Panc1 (cell line): ENCODE measurements at regions not wholly inside any gene's neighbourhood (a gene's known extent, or its start where the extent isn't known, plus 50 kb on each side); places are given as distances from the start of the nearest gene placed in this dataset.

Experiments used
- ATAC-seq: fragments of 200-7000 bp; cut with Tn5 transposase; 2 replicates; pipeline ENCODE4 v1.9.1; 2020; ENCODE audit warnings: mild to moderate bottlenecking, moderate library complexity
- BruUV-seq: library from RNA; stranded (reverse); fragments of 400-500 nt; replicated peaks from 2 replicates; lab custom pipeline; 2021; lab: Mats Ljungman, UMichigan
- CTCF ChIA-PET: fragments of 300-600 bp; sonication (Branson Sonifier 250); formaldehyde crosslinking; loops from one replicate; lab custom pipeline; 2022; ENCODE audit warnings: antibody characterized with exemption; lab: Charles Lee
- POLR2A ChIA-PET: fragments of 300-600 bp; sonication (Branson Sonifier 250); formaldehyde crosslinking; loops from one replicate; lab custom pipeline; 2022; ENCODE audit warnings: antibody characterized with exemption; lab: Charles Lee
- DNase-seq: peaks from one replicate; pipeline ENCODE4 v3.0.0-alpha.2; 2010; ENCODE audit warnings: low read depth, low spot score
- H3K27ac ChIP-seq: 2 replicates; pipeline ENCODE4 v1.5.1; 2011; ENCODE audit warnings: mild to moderate bottlenecking, low read length, inconsistent platforms
- H3K27me3 ChIP-seq: fragments of 200-500 bp; sonication (Bioruptor generic); 2 replicates; pipeline ENCODE4 v1.6.0; 2014; ENCODE audit warnings: low read length, inconsistent platforms; ENCODE audit not compliant: control insufficient read depth, insufficient read depth
- H3K36me3 ChIP-seq: fragments of 200-500 bp; sonication (Bioruptor generic); 2 replicates; pipeline ENCODE4 v1.5.1; 2014; ENCODE audit warnings: inconsistent platforms, mild to moderate bottlenecking, low read length, moderate library complexity; ENCODE audit not compliant: control insufficient read depth, insufficient read depth
- H3K4me1 ChIP-seq: 2 replicates; pipeline ENCODE4 v1.5.1; 2011; ENCODE audit warnings: inconsistent platforms, mild to moderate bottlenecking, low read length, moderate library complexity; ENCODE audit not compliant: control insufficient read depth, insufficient read depth
- H3K4me3 ChIP-seq, 2 experiments: 2 replicates each; pipeline ENCODE4 v1.5.1; 2011 to 2012; ENCODE audit warnings: low read depth in 2 of 2, low read length in 2 of 2, mild to moderate bottlenecking in 2 of 2, inconsistent platforms in 1 of 2, moderate library complexity in 1 of 2
- H3K9me3 ChIP-seq: fragments of 200-500 bp; sonication (Bioruptor generic); 2 replicates; pipeline ENCODE4 v1.5.1; 2014; ENCODE audit warnings: low read depth, mild to moderate bottlenecking, inconsistent platforms, low read length, moderate library complexity; ENCODE audit not compliant: control insufficient read depth, insufficient read depth
- CTCF ChIP-seq: fragments of 450-650 bp; IDR thresholded peaks from 2 replicates; pipeline ENCODE4 v1.5.1; 2017; ENCODE audit warnings: mild to moderate bottlenecking
- POLR2AphosphoS5 ChIP-seq: IDR thresholded peaks from 2 replicates; pipeline ENCODE4 v1.6.1; 2012; ENCODE audit warnings: mild to moderate bottlenecking, low read depth, low read length, moderate library complexity
- SIN3A ChIP-seq: IDR thresholded peaks from 2 replicates; pipeline ENCODE4 v1.6.1; 2012; ENCODE audit warnings: low read depth, mild to moderate bottlenecking, low read length, moderate library complexity, borderline replicate concordance; ENCODE audit not compliant: insufficient read depth
- TCF7L2 ChIP-seq: IDR thresholded peaks from 2 replicates; pipeline ENCODE4 v1.6.1; 2011; ENCODE audit warnings: mild to moderate bottlenecking, low read depth, low read length, inconsistent platforms
- in situ Hi-C: cut with HindIII; loops from 2 replicates; pipeline ENCODE4 v1.10.0; 2016; ENCODE audit warnings: low sequenced_read_pairs, low pct_unique_long_range_greater_than_20kb
- intact Hi-C: fragments of 100-400 bp; cut with micrococcal nuclease; formaldehyde crosslinking; loops from one replicate; pipeline ENCODE4 v1.10.0; 2022; ENCODE audit not compliant: unreplicated experiment
- TF ChIP-seq, protein P1 (sequence below), 2 experiments: IDR thresholded peaks; 2 replicates each; pipeline ENCODE4 v1.6.1; 2011 to 2012; ENCODE audit warnings: low read depth in 2 of 2, control low read depth in 1 of 2, low read length in 1 of 2, mild to moderate bottlenecking in 1 of 2, moderate library complexity in 1 of 2; ENCODE audit not compliant: insufficient read depth in 1 of 2

DNA sequence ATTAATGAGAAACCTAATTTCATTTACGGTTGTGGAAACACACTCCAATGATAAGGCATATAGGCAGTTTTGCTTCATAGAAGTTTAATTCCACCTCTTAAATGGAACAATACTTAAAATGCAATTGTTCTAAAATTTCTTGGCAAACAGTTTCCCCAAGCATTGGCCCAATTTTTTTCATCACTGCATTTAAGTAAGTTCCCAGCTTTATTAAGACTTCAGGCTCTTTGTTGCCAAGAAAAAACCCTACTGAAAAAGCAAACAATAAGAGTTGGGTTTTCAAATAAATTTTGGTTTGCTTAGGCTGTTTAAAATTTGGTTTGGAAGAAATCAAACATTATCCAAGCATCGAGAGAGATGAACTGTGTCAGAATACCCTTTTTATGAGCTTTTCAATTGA is 690.9 kb upstream of the NRSN1 start:
- in situ Hi-C loops = no loop called here
- no peak for DNase-seq
- ATAC-seq = no peak
- CTCF ChIA-PET = interaction anchor here (0.6 kb wide), 1 partner anchor 251 kb away, joined by 10 read pairs; no protein-coding TSS in a partner anchor
- Histone ChIP-seq H3K4me3 (no peak overlapping the region), H3K9me3 (no peaks in the 10 kb centered on the region), H3K27ac (no peak overlapping the region), H3K27me3 (no peaks in the 10 kb centered on the region), H3K4me1 (no peaks in the 10 kb centered on the region), H3K36me3 (no peaks in the 10 kb centered on the region)
- POLR2A ChIA-PET = no interaction called here
- BruUV-seq = no TSS peak
- no peak for TF ChIP-seq POLR2AphosphoS5
- intact Hi-C loops = no loop called here

DNA sequence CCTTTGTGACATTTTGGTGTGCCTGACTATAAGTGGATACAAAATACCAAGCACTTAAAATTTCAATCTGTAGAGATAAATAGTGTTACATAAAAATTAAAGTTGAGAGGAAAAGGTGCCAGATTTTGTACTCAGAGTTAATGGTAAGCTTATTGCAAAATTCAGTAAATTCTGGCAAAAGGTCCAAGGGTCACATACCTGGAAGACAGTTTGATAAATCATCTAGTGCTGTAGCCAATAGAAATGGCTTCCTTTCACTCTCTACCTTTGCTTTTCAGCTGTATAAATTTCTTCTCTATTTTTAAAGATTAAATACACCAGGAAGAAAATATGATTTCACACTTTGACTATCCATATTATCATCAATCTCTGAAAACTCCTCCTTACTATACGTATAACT is 690.2 kb upstream of the NRSN1 start:
- no peaks in the 10 kb centered on the region for H3K9me3 ChIP-seq
- no peaks in the 10 kb centered on the region for H3K4me1 ChIP-seq
- CTCF ChIA-PET = no interaction called here
- intact Hi-C loops (no loop called here), in situ Hi-C loops (no loop called here)
- no peak overlapping the region for H3K27ac ChIP-seq
- no TSS peak for BruUV-seq
- no peak overlapping the region for H3K4me3 ChIP-seq
- no peak for TF ChIP-seq TCF7L2
- TF ChIP-seq SIN3A = no peak
- no peak for TF ChIP-seq POLR2AphosphoS5
- no peak for TF ChIP-seq CTCF
- POLR2A ChIA-PET = no interaction called here
- H3K36me3 ChIP-seq = no peaks in the 10 kb centered on the region
- H3K27me3 ChIP-seq = no peaks in the 10 kb centered on the region
- ATAC-seq (no peak), DNase-seq (no peak)

- Histone ChIP-seq H3K27ac (no peak overlapping the region), H3K4me3 (no peak overlapping the region), H3K9me3 (no peaks in the 10 kb centered on the region), H3K36me3 (no peaks in the 10 kb centered on the region), H3K27me3 (no peaks in the 10 kb centered on the region), H3K4me1 (no peaks in the 10 kb centered on the region)
- ChIA-PET CTCF (no interaction called here), POLR2A (no interaction called here)
- ATAC-seq (no peak), DNase-seq (no peak)
- in situ Hi-C loops (no loop called here), intact Hi-C loops (no loop called here)
- no TSS peak for BruUV-seq
- TF ChIP-seq POLR2AphosphoS5 (no peak), SIN3A (no peak), CTCF (no peak), TCF7L2 (no peak)
- TF ChIP-seq, protein P1, sequence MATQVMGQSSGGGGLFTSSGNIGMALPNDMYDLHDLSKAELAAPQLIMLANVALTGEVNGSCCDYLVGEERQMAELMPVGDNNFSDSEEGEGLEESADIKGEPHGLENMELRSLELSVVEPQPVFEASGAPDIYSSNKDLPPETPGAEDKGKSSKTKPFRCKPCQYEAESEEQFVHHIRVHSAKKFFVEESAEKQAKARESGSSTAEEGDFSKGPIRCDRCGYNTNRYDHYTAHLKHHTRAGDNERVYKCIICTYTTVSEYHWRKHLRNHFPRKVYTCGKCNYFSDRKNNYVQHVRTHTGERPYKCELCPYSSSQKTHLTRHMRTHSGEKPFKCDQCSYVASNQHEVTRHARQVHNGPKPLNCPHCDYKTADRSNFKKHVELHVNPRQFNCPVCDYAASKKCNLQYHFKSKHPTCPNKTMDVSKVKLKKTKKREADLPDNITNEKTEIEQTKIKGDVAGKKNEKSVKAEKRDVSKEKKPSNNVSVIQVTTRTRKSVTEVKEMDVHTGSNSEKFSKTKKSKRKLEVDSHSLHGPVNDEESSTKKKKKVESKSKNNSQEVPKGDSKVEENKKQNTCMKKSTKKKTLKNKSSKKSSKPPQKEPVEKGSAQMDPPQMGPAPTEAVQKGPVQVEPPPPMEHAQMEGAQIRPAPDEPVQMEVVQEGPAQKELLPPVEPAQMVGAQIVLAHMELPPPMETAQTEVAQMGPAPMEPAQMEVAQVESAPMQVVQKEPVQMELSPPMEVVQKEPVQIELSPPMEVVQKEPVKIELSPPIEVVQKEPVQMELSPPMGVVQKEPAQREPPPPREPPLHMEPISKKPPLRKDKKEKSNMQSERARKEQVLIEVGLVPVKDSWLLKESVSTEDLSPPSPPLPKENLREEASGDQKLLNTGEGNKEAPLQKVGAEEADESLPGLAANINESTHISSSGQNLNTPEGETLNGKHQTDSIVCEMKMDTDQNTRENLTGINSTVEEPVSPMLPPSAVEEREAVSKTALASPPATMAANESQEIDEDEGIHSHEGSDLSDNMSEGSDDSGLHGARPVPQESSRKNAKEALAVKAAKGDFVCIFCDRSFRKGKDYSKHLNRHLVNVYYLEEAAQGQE (IDR thresholded peaks at IDR 0.05; ENCODE audit: insufficient read depth in 1 of 2, low read depth in 2 of 2, low read length in 1 of 2) = no peak
Measured at GRCh38 chr6:23441808-23442461, 684.1 kb upstream of the NRSN1 start.
